Liver (tissue), 3 donors: ENCODE measurements at regions not wholly inside any gene's neighbourhood (a gene's known extent, or its start where the extent isn't known, plus 50 kb on each side); places are given as distances from the start of the nearest gene placed in this dataset.

ENCODE experiments used
- CTCF ChIP-seq: fragments of 150-350 bp; IDR thresholded peaks from 2 replicates; pipeline ENCODE4 v1.5.1; 2017; ENCODE audit warnings: improper control_type of control experiment, low read depth, low read length; ENCODE audit not compliant: missing input control
- EGR1 ChIP-seq, 2 donors: IDR thresholded peaks; 2 replicates each; pipeline ENCODE4 v1.6.1; 2016 to 2018; ENCODE audit warnings: antibody characterized with exemption in 2 of 2, low read depth in 2 of 2
- GABPA ChIP-seq, 2 donors: IDR thresholded peaks in 1 of 2; conservative IDR thresholded peaks in 1 of 2; 2 replicates each; pipeline ENCODE4 v1.6.1; 2016; ENCODE audit warnings: antibody characterized with exemption in 2 of 2, mild to moderate bottlenecking in 1 of 2, moderate library complexity in 1 of 2
- HNF4A ChIP-seq, 2 donors: conservative IDR thresholded peaks; 2 replicates each; pipeline ENCODE4 v1.6.1; 2016; ENCODE audit warnings: antibody characterized with exemption in 2 of 2, mild to moderate bottlenecking in 2 of 2
- HNF4G ChIP-seq: IDR thresholded peaks from 2 replicates; pipeline ENCODE4 v1.6.1; 2016; ENCODE audit warnings: antibody characterized with exemption
- JUND ChIP-seq, 2 donors: IDR thresholded peaks; 2 replicates each; pipeline ENCODE4 v1.6.1; 2016; ENCODE audit warnings: antibody characterized with exemption in 2 of 2
- RAD21 ChIP-seq, 2 donors: IDR thresholded peaks; 2 replicates each; pipeline ENCODE4 v1.6.1; 2016; ENCODE audit warnings: antibody characterized with exemption in 2 of 2, mild to moderate bottlenecking in 2 of 2
- RXRA ChIP-seq, 2 donors: IDR thresholded peaks; 2 replicates each; pipeline ENCODE4 v1.6.1; 2017 to 2018; ENCODE audit warnings: antibody characterized with exemption in 2 of 2, mild to moderate bottlenecking in 1 of 2
- SP1 ChIP-seq: IDR thresholded peaks from 2 replicates; pipeline ENCODE4 v1.6.1; 2018; ENCODE audit warnings: antibody characterized with exemption, mild to moderate bottlenecking
- TAF1 ChIP-seq: conservative IDR thresholded peaks from 2 replicates; pipeline ENCODE4 v1.6.1; 2016; ENCODE audit warnings: antibody characterized with exemption, mild to moderate bottlenecking
- TF ChIP-seq, protein P1 (sequence below): IDR thresholded peaks from 2 replicates; pipeline ENCODE4 v1.6.1; 2016; ENCODE audit warnings: antibody characterized with exemption, mild to moderate bottlenecking
- TF ChIP-seq, protein P2 (sequence below): IDR thresholded peaks from 2 replicates; pipeline ENCODE4 v1.6.1; 2016; ENCODE audit warnings: antibody characterized with exemption
- TF ChIP-seq, protein P3 (sequence below): IDR thresholded peaks from 2 replicates; pipeline ENCODE4 v1.6.1; 2016; ENCODE audit warnings: antibody characterized with exemption
- donor health status: healthy.
- donor health status: healthy.

DNA sequence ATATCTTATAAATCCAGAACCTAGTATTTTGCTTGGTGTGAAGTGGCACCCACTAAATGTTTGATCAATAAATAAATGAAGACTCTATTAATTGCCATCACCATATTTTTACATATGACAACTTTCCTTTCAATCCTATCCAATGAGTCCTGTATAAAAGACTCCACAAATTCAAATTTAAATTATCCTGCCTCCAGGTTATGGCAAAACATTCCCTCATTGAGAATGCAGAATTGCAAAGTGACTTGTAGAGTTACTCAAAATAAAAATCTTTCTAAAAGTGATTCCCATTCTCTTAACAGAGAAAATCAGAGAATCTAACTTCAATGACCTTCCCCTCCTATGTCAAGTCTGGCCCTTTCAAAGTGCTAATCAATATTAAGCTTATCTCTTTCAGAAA is 236.8 kb downstream of the GRB14 start:
- TF ChIP-seq CTCF (no peak), RAD21 (IDR thresholded peaks at IDR 0.05) (no peak), RXRA (IDR thresholded peaks at IDR 0.05) (no peak), TAF1 (no peak), EGR1 (IDR thresholded peaks at IDR 0.05; ENCODE audit: low read depth in 2 of 2) (no peak), HNF4A (conservative IDR thresholded peaks at IDR 0.05) (no peak), SP1 (no peak), GABPA (IDR thresholded peaks at IDR 0.05 in 1 of 2, conservative IDR thresholded peaks at IDR 0.05 in 1 of 2) (no peak), JUND (IDR thresholded peaks at IDR 0.05) (no peak), HNF4G (no peak)
- TF ChIP-seq, protein P1, sequence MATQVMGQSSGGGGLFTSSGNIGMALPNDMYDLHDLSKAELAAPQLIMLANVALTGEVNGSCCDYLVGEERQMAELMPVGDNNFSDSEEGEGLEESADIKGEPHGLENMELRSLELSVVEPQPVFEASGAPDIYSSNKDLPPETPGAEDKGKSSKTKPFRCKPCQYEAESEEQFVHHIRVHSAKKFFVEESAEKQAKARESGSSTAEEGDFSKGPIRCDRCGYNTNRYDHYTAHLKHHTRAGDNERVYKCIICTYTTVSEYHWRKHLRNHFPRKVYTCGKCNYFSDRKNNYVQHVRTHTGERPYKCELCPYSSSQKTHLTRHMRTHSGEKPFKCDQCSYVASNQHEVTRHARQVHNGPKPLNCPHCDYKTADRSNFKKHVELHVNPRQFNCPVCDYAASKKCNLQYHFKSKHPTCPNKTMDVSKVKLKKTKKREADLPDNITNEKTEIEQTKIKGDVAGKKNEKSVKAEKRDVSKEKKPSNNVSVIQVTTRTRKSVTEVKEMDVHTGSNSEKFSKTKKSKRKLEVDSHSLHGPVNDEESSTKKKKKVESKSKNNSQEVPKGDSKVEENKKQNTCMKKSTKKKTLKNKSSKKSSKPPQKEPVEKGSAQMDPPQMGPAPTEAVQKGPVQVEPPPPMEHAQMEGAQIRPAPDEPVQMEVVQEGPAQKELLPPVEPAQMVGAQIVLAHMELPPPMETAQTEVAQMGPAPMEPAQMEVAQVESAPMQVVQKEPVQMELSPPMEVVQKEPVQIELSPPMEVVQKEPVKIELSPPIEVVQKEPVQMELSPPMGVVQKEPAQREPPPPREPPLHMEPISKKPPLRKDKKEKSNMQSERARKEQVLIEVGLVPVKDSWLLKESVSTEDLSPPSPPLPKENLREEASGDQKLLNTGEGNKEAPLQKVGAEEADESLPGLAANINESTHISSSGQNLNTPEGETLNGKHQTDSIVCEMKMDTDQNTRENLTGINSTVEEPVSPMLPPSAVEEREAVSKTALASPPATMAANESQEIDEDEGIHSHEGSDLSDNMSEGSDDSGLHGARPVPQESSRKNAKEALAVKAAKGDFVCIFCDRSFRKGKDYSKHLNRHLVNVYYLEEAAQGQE, result no peak
- TF ChIP-seq, protein P2, sequence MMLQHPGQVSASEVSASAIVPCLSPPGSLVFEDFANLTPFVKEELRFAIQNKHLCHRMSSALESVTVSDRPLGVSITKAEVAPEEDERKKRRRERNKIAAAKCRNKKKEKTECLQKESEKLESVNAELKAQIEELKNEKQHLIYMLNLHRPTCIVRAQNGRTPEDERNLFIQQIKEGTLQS, result no peak
- TF ChIP-seq, protein P3, sequence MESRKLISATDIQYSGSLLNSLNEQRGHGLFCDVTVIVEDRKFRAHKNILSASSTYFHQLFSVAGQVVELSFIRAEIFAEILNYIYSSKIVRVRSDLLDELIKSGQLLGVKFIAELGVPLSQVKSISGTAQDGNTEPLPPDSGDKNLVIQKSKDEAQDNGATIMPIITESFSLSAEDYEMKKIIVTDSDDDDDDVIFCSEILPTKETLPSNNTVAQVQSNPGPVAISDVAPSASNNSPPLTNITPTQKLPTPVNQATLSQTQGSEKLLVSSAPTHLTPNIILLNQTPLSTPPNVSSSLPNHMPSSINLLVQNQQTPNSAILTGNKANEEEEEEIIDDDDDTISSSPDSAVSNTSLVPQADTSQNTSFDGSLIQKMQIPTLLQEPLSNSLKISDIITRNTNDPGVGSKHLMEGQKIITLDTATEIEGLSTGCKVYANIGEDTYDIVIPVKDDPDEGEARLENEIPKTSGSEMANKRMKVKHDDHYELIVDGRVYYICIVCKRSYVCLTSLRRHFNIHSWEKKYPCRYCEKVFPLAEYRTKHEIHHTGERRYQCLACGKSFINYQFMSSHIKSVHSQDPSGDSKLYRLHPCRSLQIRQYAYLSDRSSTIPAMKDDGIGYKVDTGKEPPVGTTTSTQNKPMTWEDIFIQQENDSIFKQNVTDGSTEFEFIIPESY, result no peak
